Stomach (tissue), 8 donors: ENCODE measurements at regions not wholly inside any gene's neighbourhood (a gene's known extent, or its start where the extent isn't known, plus 50 kb on each side); places are given as distances from the start of the nearest gene placed in this dataset.

Source experiments
- DNase-seq, 2 donors: peaks; one replicate each; pipeline versions ENCODE4 v3.0.0 to v3.0.0-alpha.2; 2013 to 2019
- H3K27ac ChIP-seq, 5 donors: fragments of 200-600 bp in 4 of 5; sonication (generic) in 4 of 5; one replicate each; pipeline ENCODE4 v1.5.1; 2013 to 2019; ENCODE audit warnings: mild to moderate bottlenecking in 1 of 5, moderate library complexity in 1 of 5
- H3K27me3 ChIP-seq, 3 donors: fragments of 200-600 bp; sonication (generic); one replicate each; pipeline ENCODE4 v1.5.1; 2017 to 2019; ENCODE audit warnings: mixed run types in 1 of 3
- H3K36me3 ChIP-seq, 4 donors: fragments of 200-600 bp; sonication (generic); 1 replicate in 3 of 4; 2 replicates in 1 of 4; pipeline ENCODE4 v1.5.1; 2016 to 2019
- H3K4me1 ChIP-seq, 4 donors: fragments of 200-600 bp; sonication (generic); one replicate each; pipeline ENCODE4 v1.5.1; 2016 to 2019
- H3K4me3 ChIP-seq, 4 donors: fragments of 200-600 bp; sonication (generic) in 3 of 4; one replicate each; pipeline ENCODE4 v1.5.1; 2016 to 2019; ENCODE audit warnings: mild to moderate bottlenecking in 1 of 4
- H3K9me3 ChIP-seq, 4 donors: fragments of 200-600 bp; sonication (generic); one replicate each; pipeline ENCODE4 v1.5.1; 2016 to 2019
- EP300 ChIP-seq: sonication (generic); formaldehyde crosslinking; IDR thresholded peaks from one replicate; pipeline ENCODE4 v1.6.1; 2017; ENCODE audit warnings: antibody characterized with exemption
- POLR2A ChIP-seq, 4 donors: fragments of 450-650 bp; IDR thresholded peaks; one replicate each; pipeline ENCODE4 v1.6.1; 2016; ENCODE audit warnings: antibody characterized with exemption in 4 of 4, control low read depth in 2 of 4, mild to moderate bottlenecking in 1 of 4, moderate library complexity in 1 of 4
- POLR2AphosphoS5 ChIP-seq, 3 donors: sonication (generic); formaldehyde crosslinking; IDR thresholded peaks; one replicate each; pipeline ENCODE4 v1.6.1; 2016; ENCODE audit warnings: antibody characterized with exemption in 3 of 3
- WGBS, 5 donors: extraction: QIAGEN DNeasy Blood & Tissue Kit in 3 of 5; methylation state at CpG; one replicate each; pipeline versions ENCODE4 v1.1.5 to v1.1.7; 2013 to 2018; 5-methylcytosine and 5-hydroxymethylcytosine counted together
- intact Hi-C: fragments of 100-400 bp; cut with DNase I; formaldehyde crosslinking; loops from one replicate; pipeline ENCODE4 v1.15.1; 2023; ENCODE audit warnings: low total_unique reads
- TF ChIP-seq, protein P1 (sequence below), 7 experiments: fragments of 450-650 bp in 4 of 7; fragments of 200-600 bp in 3 of 7; sonication (generic) in 3 of 7; IDR thresholded peaks; one replicate each; pipeline ENCODE4 v1.5.1; 2016 to 2019; ENCODE audit warnings: antibody characterized with exemption in 7 of 7, control low read depth in 2 of 7, mild to moderate bottlenecking in 1 of 7
- donor health status: healthy with polysubstance abuse.
- donor health status: Bipolar disorder and iron deficiency.
- donor health status: healthy.

DNA sequence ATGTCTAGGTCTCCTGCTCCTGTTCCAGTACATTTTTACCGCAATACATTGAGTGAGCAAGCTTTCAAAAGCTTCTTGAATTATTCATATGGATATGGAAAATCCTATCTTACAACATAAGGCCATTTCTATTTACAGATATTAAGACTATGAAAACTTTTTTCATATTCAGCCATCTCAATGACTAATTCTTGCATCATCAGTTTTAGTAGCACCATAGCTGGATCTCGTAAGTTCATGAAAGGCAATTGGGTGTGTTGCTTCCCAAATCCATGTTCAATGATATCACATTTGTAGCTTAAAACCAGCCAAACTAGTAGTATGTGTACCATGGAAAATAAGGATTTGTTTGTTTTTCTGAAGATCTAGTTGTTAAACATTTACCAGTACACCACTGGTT is 118.3 kb upstream of the GABRA2 start:
- Histone ChIP-seq H3K27ac (no peak overlapping the region), H3K9me3 (peaks cover 0 to 4% (median 0%) of the 10 kb centered on the region in 4 donors), H3K27me3 (no peaks in the 10 kb centered on the region), H3K36me3 (no peaks in the 10 kb centered on the region), H3K4me1 (no peaks in the 10 kb centered on the region), H3K4me3 (no peak overlapping the region)
- TF ChIP-seq, protein P1, sequence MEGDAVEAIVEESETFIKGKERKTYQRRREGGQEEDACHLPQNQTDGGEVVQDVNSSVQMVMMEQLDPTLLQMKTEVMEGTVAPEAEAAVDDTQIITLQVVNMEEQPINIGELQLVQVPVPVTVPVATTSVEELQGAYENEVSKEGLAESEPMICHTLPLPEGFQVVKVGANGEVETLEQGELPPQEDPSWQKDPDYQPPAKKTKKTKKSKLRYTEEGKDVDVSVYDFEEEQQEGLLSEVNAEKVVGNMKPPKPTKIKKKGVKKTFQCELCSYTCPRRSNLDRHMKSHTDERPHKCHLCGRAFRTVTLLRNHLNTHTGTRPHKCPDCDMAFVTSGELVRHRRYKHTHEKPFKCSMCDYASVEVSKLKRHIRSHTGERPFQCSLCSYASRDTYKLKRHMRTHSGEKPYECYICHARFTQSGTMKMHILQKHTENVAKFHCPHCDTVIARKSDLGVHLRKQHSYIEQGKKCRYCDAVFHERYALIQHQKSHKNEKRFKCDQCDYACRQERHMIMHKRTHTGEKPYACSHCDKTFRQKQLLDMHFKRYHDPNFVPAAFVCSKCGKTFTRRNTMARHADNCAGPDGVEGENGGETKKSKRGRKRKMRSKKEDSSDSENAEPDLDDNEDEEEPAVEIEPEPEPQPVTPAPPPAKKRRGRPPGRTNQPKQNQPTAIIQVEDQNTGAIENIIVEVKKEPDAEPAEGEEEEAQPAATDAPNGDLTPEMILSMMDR (IDR thresholded peaks at IDR 0.05): no peak
- TF ChIP-seq EP300 (no peak), POLR2AphosphoS5 (IDR thresholded peaks at IDR 0.05) (no peak), POLR2A (IDR thresholded peaks at IDR 0.05) (no peak)
- 72 to 89% (median 81%) methylated on average over 2 of the region's 2 CpGs for WGBS, 5 donors
- intact Hi-C loops: no loop called here
- DNase-seq: no peak

GRCh38 chr4:46506876-46507275 is 116.9 kb upstream of the GABRA2 start:
- Histone ChIP-seq H3K27ac (no peak overlapping the region), H3K4me3 (no peak overlapping the region), H3K36me3 (no peaks in the 10 kb centered on the region), H3K27me3 (no peaks in the 10 kb centered on the region), H3K9me3 (peaks cover 0 to 4% (median 0%) of the 10 kb centered on the region in 4 donors), H3K4me1 (no peaks in the 10 kb centered on the region)
- DNase-seq: no peak
- intact Hi-C loops: no loop called here
- WGBS, 5 donors: 74 to 86% (median 83%) methylated on average over 4 of the region's 4 CpGs
- TF ChIP-seq POLR2A (IDR thresholded peaks at IDR 0.05) (no peak), EP300 (no peak), POLR2AphosphoS5 (IDR thresholded peaks at IDR 0.05) (no peak)
- TF ChIP-seq, protein P1 (IDR thresholded peaks at IDR 0.05): no peak

- Histone ChIP-seq H3K4me3 (no peak overlapping the region), H3K27me3 (no peaks in the 10 kb centered on the region), H3K4me1 (no peaks in the 10 kb centered on the region), H3K36me3 (no peaks in the 10 kb centered on the region), H3K9me3 (peaks cover 0 to 4% (median 0%) of the 10 kb centered on the region in 4 donors), H3K27ac (no peak overlapping the region)
- TF ChIP-seq POLR2AphosphoS5 (IDR thresholded peaks at IDR 0.05): no peak
- intact Hi-C loops: no loop called here
- DNase-seq: no peak
These were observed 115.2 kb upstream of the GABRA2 start for GRCh38 chr4:46505131-46505530.

- WGBS, 5 donors: 42 to 52% (median 50%) methylated on average over 4 of the region's 4 CpGs
These were observed 113.8 kb upstream of the GABRA2 start for GRCh38 chr4:46503739-46504138.

DNA sequence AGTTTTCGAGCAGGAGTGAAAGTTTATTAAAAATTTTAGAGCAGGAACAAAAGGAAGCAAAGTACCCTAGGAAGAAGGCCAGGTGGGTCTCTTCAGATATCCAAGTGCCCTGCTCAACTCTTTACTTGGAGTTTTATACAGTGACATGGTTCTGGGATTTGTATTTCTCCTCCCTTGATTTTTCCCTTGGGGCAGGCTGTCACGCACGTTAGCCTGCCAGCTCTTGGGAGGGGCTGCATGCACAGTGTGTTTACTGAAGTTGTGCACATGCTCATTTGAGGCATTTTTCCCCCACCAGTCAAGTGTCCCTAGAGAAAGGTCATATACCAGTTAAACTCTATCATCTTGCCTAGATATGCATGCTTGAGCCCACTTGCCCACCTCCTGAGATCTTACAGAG is 102.5 kb upstream of the GABRA2 start:
- no peaks in the 10 kb centered on the region for H3K4me1 ChIP-seq
- H3K27me3 ChIP-seq: no peaks in the 10 kb centered on the region
- intact Hi-C loops: no loop called here
- TF ChIP-seq POLR2AphosphoS5 (IDR thresholded peaks at IDR 0.05): no peak
- TF ChIP-seq, protein P1 (IDR thresholded peaks at IDR 0.05): no peak
- TF ChIP-seq POLR2A (IDR thresholded peaks at IDR 0.05): no peak
- no peak for TF ChIP-seq EP300
- H3K4me3 ChIP-seq: no peak overlapping the region
- H3K27ac ChIP-seq: no peak overlapping the region
- H3K36me3 ChIP-seq: no peaks in the 10 kb centered on the region
- DNase-seq: no peak
- no peaks in the 10 kb centered on the region for H3K9me3 ChIP-seq
- 12 to 29% (median 24%) methylated on average over 3 of the region's 3 CpGs for WGBS, 5 donors

More at GRCh38 chr4:46503739-46504138, 113.8 kb upstream of the GABRA2 start:
- Histone ChIP-seq H3K9me3 (peaks cover 0 to 2% (median 0%) of the 10 kb centered on the region in 4 donors), H3K27me3 (no peaks in the 10 kb centered on the region), H3K36me3 (no peaks in the 10 kb centered on the region), H3K4me1 (no peaks in the 10 kb centered on the region), H3K4me3 (no peak overlapping the region), H3K27ac (no peak overlapping the region)
- TF ChIP-seq, protein P1 (IDR thresholded peaks at IDR 0.05): no peak
- TF ChIP-seq EP300: no peak
- TF ChIP-seq POLR2AphosphoS5 (IDR thresholded peaks at IDR 0.05): no peak
- TF ChIP-seq POLR2A (IDR thresholded peaks at IDR 0.05): no peak
- no peak for DNase-seq
- intact Hi-C loops: no loop called here
